Gastrocnemius medialis (tissue), 4 donors: ENCODE measurements at regions not wholly inside any gene's neighbourhood (a gene's known extent, or its start where the extent isn't known, plus 50 kb on each side); places are given as distances from the start of the nearest gene placed in this dataset.

Experiments used
- CTCF ChIP-seq, 5 experiments: fragments of 450-650 bp in 3 of 5; fragments of 200-600 bp in 2 of 5; sonication (generic) in 2 of 5; IDR thresholded peaks in 4 of 5; conservative IDR thresholded peaks in 1 of 5; 1 replicate in 4 of 5; 2 replicates in 1 of 5; pipeline ENCODE4 v1.5.1; 2016 to 2019; ENCODE audit warnings: antibody characterized with exemption in 5 of 5, mild to moderate bottlenecking in 3 of 5, moderate library complexity in 3 of 5
- POLR2A ChIP-seq, 2 donors: fragments of 450-650 bp; IDR thresholded peaks; one replicate each; pipeline ENCODE4 v1.6.1; 2017; ENCODE audit warnings: antibody characterized with exemption in 2 of 2, mild to moderate bottlenecking in 2 of 2, moderate library complexity in 2 of 2

- TF ChIP-seq CTCF (IDR thresholded peaks at IDR 0.05 in 4 of 5, conservative IDR thresholded peaks at IDR 0.05 in 1 of 5) (no peak), POLR2A (IDR thresholded peaks at IDR 0.05) (no peak)
These were observed 367.3 kb upstream of the PCDH15 start for GRCh38 chr10:55168343-55168742.
